ENCODE measurements at regions not wholly inside any gene's neighbourhood (a gene's known extent, or its start where the extent isn't known, plus 50 kb on each side); places are given as distances from the start of the nearest gene placed in this dataset.

DNA sequence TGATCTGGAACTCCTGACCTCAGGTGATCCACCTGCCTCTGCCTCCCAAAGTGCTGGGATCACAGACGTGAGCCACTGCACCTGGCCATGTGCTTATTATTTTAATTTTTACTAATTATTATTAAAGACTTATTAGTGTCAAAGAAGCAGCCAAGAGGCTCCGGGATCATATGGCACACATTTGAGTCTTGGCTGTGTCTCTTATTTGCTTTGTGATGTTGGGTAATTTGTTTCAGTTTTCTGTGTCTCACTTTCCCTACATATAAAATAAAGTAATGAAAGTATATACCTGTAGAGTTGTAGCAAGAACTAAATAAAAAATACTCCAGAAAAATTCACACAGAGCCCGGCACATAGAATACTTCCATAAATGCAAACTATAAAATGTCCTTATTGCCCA, 238.0 kb upstream of the TBL1XR1 start:
- TF ChIP-seq, protein P1, sequence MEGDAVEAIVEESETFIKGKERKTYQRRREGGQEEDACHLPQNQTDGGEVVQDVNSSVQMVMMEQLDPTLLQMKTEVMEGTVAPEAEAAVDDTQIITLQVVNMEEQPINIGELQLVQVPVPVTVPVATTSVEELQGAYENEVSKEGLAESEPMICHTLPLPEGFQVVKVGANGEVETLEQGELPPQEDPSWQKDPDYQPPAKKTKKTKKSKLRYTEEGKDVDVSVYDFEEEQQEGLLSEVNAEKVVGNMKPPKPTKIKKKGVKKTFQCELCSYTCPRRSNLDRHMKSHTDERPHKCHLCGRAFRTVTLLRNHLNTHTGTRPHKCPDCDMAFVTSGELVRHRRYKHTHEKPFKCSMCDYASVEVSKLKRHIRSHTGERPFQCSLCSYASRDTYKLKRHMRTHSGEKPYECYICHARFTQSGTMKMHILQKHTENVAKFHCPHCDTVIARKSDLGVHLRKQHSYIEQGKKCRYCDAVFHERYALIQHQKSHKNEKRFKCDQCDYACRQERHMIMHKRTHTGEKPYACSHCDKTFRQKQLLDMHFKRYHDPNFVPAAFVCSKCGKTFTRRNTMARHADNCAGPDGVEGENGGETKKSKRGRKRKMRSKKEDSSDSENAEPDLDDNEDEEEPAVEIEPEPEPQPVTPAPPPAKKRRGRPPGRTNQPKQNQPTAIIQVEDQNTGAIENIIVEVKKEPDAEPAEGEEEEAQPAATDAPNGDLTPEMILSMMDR (IDR thresholded peaks at IDR 0.05) = no peak
- TF ChIP-seq EZH2 (IDR thresholded peaks at IDR 0.05; ENCODE audit: borderline replicate concordance, insufficient read depth, low read depth, low read length, poor library complexity, severe bottlenecking) = no peak
